Upper lobe of left lung (tissue), 4 donors: ENCODE measurements at regions not wholly inside any gene's neighbourhood (a gene's known extent, or its start where the extent isn't known, plus 50 kb on each side); places are given as distances from the start of the nearest gene placed in this dataset.

Experiments used
- POLR2A ChIP-seq, 4 donors: fragments of 450-650 bp; IDR thresholded peaks; one replicate each; pipeline ENCODE4 v1.5.1; 2016 to 2017; ENCODE audit warnings: antibody characterized with exemption in 4 of 4, mild to moderate bottlenecking in 2 of 4
- TF ChIP-seq, protein P1 (sequence below), 6 experiments: fragments of 450-650 bp in 4 of 6; fragments of 200-600 bp in 2 of 6; sonication (generic) in 2 of 6; IDR thresholded peaks; one replicate each; pipeline ENCODE4 v1.5.1; 2016 to 2019; ENCODE audit warnings: antibody characterized with exemption in 6 of 6

DNA sequence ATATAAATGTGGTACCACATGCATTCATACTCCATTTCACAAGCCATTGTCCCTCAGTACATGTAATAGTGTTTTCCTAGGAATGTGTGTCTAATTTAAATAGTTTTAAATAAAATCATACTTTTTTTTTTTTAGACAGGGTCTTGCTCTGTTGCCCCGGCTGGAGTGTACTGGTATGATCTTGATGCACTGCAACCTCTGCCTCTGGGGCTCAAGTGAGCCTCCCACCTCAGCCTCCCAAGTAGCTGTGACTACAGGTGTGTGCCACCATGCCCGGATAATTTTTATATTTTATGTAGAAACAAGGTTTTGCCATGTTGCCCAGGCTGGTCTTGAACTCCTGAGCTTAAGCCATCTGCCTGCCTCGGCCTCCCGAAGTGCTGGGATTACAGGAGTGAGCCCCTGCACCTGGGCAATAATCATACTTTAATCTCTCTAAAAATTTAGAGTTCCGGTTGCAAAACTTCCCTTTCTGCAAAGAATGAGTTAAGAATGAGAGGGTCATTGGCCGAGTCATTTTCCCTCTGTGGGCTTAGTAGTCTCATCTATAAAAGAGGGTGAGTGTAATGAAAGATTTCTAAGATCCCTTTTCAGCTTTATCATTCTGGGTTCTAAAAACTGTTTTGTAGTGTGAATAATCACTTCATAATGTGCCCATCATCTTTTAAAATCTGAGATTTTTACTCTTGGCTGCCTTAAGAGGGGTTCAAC lies 116.0 kb upstream of the PELI1 start:
- TF ChIP-seq, protein P1, sequence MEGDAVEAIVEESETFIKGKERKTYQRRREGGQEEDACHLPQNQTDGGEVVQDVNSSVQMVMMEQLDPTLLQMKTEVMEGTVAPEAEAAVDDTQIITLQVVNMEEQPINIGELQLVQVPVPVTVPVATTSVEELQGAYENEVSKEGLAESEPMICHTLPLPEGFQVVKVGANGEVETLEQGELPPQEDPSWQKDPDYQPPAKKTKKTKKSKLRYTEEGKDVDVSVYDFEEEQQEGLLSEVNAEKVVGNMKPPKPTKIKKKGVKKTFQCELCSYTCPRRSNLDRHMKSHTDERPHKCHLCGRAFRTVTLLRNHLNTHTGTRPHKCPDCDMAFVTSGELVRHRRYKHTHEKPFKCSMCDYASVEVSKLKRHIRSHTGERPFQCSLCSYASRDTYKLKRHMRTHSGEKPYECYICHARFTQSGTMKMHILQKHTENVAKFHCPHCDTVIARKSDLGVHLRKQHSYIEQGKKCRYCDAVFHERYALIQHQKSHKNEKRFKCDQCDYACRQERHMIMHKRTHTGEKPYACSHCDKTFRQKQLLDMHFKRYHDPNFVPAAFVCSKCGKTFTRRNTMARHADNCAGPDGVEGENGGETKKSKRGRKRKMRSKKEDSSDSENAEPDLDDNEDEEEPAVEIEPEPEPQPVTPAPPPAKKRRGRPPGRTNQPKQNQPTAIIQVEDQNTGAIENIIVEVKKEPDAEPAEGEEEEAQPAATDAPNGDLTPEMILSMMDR (IDR thresholded peaks at IDR 0.05), result no peak
- no peak for TF ChIP-seq POLR2A (IDR thresholded peaks at IDR 0.05)
